GM12878 (cell line): ENCODE measurements at regions not wholly inside any gene's neighbourhood (a gene's known extent, or its start where the extent isn't known, plus 50 kb on each side); places are given as distances from the start of the nearest gene placed in this dataset.

Experiments used
- ATAC-seq: fragments of 200-7000 bp; cut with Tn5 transposase; 3 replicates; pipeline ENCODE4 v1.9.1; 2020; ENCODE audit warnings: mild to moderate bottlenecking, moderate library complexity
- BruUV-seq: library from RNA; stranded (reverse); fragments of 400-500 nt; replicated peaks from 2 replicates; lab custom pipeline; 2021; lab: Mats Ljungman, UMichigan
- CTCF ChIA-PET: fragments of 300-600 bp; sonication (Branson Sonifier 250); formaldehyde crosslinking; extraction: SDS; loops from one replicate; lab custom pipeline; 2021; ENCODE audit warnings: inconsistent platforms; lab: Yijun Ruan, JAX
- POLR2A ChIA-PET: fragments of 350-600 bp; formaldehyde crosslinking; extraction: SDS; loops from one replicate; lab custom pipeline; 2021; ENCODE audit warnings: inconsistent platforms; lab: Charles Lee
- RAD21 ChIA-PET: fragments of 300-600 bp; sonication (Branson Sonifier 250); formaldehyde crosslinking; loops from one replicate; lab custom pipeline; 2023; ENCODE audit warnings: antibody characterized with exemption; ENCODE audit not compliant: unreplicated experiment; lab: Charles Lee
- SMC1A ChIA-PET: fragments of 300-600 bp; sonication (Branson Sonifier 250); formaldehyde crosslinking; loops from one replicate; lab custom pipeline; 2023; ENCODE audit not compliant: unreplicated experiment, uncharacterized antibody; lab: Charles Lee
- DNase-seq: peaks from one replicate; pipeline ENCODE4 v3.0.0-alpha.2; 2011; ENCODE audit warnings: low read depth, low spot score
- FAIRE-seq: peaks from 3 replicates; lab custom pipeline; 2011; peaks lifted over from hg19 to GRCh38; lab: Jason Lieb, UNC
- H2AFZ ChIP-seq: 2 replicates; pipeline ENCODE4 v1.6.0; 2011; ENCODE audit warnings: low read depth, low read length, control low read depth; ENCODE audit not compliant: control insufficient read depth
- H3K27ac ChIP-seq: 2 replicates; pipeline ENCODE4 v1.5.1; 2011; ENCODE audit warnings: control low read depth; ENCODE audit not compliant: control insufficient read depth, insufficient read depth
- H3K27me3 ChIP-seq, 2 experiments: replicated peaks in 1 of 2; 2 replicates each; pipeline versions ENCODE4 v1.6.0 to v1.6.1; 2011; ENCODE audit warnings: low read length in 1 of 2; ENCODE audit not compliant: control insufficient read depth in 2 of 2, insufficient read depth in 2 of 2
- H3K36me3 ChIP-seq, 2 experiments: 2 replicates each; pipeline ENCODE4 v1.5.1; 2011; ENCODE audit warnings: low read length in 1 of 2; ENCODE audit not compliant: control insufficient read depth in 2 of 2, insufficient read depth in 2 of 2
- H3K4me1 ChIP-seq: 2 replicates; pipeline ENCODE4 v1.6.1; 2011; ENCODE audit warnings: mild to moderate bottlenecking, low read length, moderate library complexity, mixed read lengths; ENCODE audit not compliant: control insufficient read depth, insufficient read depth
- H3K4me2 ChIP-seq: 2 replicates; pipeline ENCODE4 v1.6.0; 2011; ENCODE audit warnings: control low read depth; ENCODE audit not compliant: control insufficient read depth, insufficient read depth
- H3K4me3 ChIP-seq: fragments of 200-600 bp; sonication (generic); 2 replicates; pipeline ENCODE4 v1.5.1; 2016
- H3K79me2 ChIP-seq: 2 replicates; pipeline ENCODE4 v1.6.0; 2011; ENCODE audit warnings: low read length; ENCODE audit not compliant: control insufficient read depth, insufficient read depth
- H3K9ac ChIP-seq: 2 replicates; pipeline ENCODE4 v1.8.0; 2011; ENCODE audit warnings: low read length, control low read depth, mixed read lengths; ENCODE audit not compliant: control insufficient read depth, insufficient read depth
- H3K9me3 ChIP-seq: replicated peaks from 3 replicates; pipeline ENCODE4 v1.5.1; 2011; ENCODE audit warnings: mild to moderate bottlenecking, low read length; ENCODE audit not compliant: control insufficient read depth, insufficient read depth
- H4K20me1 ChIP-seq: 2 replicates; pipeline ENCODE4 v1.6.0; 2011; ENCODE audit not compliant: control insufficient read depth, insufficient read depth
- BACH1 ChIP-seq: fragments of 450-650 bp; IDR thresholded peaks from 2 replicates; pipeline ENCODE4 v1.6.1; 2017; ENCODE audit warnings: mild to moderate bottlenecking, borderline replicate concordance
- BHLHE40 ChIP-seq, 2 experiments: fragments of 450-650 bp in 1 of 2; IDR thresholded peaks; 2 replicates each; pipeline ENCODE4 v1.6.1; 2011 to 2017; ENCODE audit warnings: low read depth in 2 of 2, borderline replicate concordance in 1 of 2, improper control_type of control experiment in 1 of 2, low read length in 1 of 2, mild to moderate bottlenecking in 1 of 2
- DPF2 ChIP-seq: fragments of 450-650 bp; IDR thresholded peaks from 2 replicates; pipeline ENCODE4 v1.6.1; 2017; ENCODE audit warnings: mild to moderate bottlenecking
- EGR1 ChIP-seq, 2 experiments: IDR thresholded peaks; 1 replicate in 1 of 2; 2 replicates in 1 of 2; pipeline ENCODE4 v1.6.1; 2011 to 2012; ENCODE audit warnings: low read depth in 2 of 2, low read length in 2 of 2, borderline replicate concordance in 1 of 2, mild to moderate bottlenecking in 1 of 2, moderate library complexity in 1 of 2
- LARP7 ChIP-seq: fragments of 450-650 bp; IDR thresholded peaks from 2 replicates; pipeline ENCODE4 v1.6.1; 2017; ENCODE audit warnings: mild to moderate bottlenecking
- MEF2B ChIP-seq: fragments of 450-650 bp; IDR thresholded peaks from 2 replicates; pipeline ENCODE4 v1.6.1; 2018; ENCODE audit warnings: mild to moderate bottlenecking, moderate library complexity; ENCODE audit not compliant: partially characterized antibody, poor library complexity, severe bottlenecking
- NFIC ChIP-seq: IDR thresholded peaks from 2 replicates; pipeline ENCODE4 v1.6.1; 2012; ENCODE audit warnings: low read depth, mild to moderate bottlenecking, inconsistent platforms, low read length, moderate library complexity
- NFYB ChIP-seq: IDR thresholded peaks from 2 replicates; pipeline ENCODE4 v1.6.1; 2011; ENCODE audit warnings: low read depth, mild to moderate bottlenecking, low read length, improper control_type of control experiment, moderate library complexity; ENCODE audit not compliant: insufficient read depth
- SMC3 ChIP-seq: IDR thresholded peaks from 2 replicates; pipeline ENCODE4 v1.6.1; 2011; ENCODE audit warnings: low read length, improper control_type of control experiment, borderline replicate concordance
- SP1 ChIP-seq: IDR thresholded peaks from one replicate; pipeline ENCODE4 v1.6.1; 2011; ENCODE audit warnings: low read depth, low read length
- ZNF622 ChIP-seq: fragments of 450-650 bp; IDR thresholded peaks from 2 replicates; pipeline ENCODE4 v1.6.1; 2017; ENCODE audit warnings: mild to moderate bottlenecking, inconsistent platforms
- WGBS: methylation state at CpG from one replicate; pipeline ENCODE4 v1.1.6; 2016; ENCODE audit warnings: low lambda C conversion rate; ENCODE audit not compliant: insufficient replicate concordance, insufficient coverage; ENCODE audit errors: missing lambda C conversion rate; 5-methylcytosine and 5-hydroxymethylcytosine counted together
- in situ Hi-C: fragments of 300-500 bp; cut with MboI; formaldehyde crosslinking; loops from 9 replicates; pipeline ENCODE4 v1.14.3; 2018; ENCODE audit warnings: mixed read lengths
- intact Hi-C: fragments of 100-400 bp; cut with micrococcal nuclease; formaldehyde crosslinking; loops from one replicate; pipeline ENCODE4 v1.14.2; 2022; ENCODE audit not compliant: unreplicated experiment
- TF ChIP-seq, protein P1 (sequence below): fragments of 450-650 bp; IDR thresholded peaks from 2 replicates; pipeline ENCODE4 v1.6.1; 2018; ENCODE audit warnings: mild to moderate bottlenecking, low read depth, moderate library complexity; ENCODE audit not compliant: partially characterized antibody

DNA sequence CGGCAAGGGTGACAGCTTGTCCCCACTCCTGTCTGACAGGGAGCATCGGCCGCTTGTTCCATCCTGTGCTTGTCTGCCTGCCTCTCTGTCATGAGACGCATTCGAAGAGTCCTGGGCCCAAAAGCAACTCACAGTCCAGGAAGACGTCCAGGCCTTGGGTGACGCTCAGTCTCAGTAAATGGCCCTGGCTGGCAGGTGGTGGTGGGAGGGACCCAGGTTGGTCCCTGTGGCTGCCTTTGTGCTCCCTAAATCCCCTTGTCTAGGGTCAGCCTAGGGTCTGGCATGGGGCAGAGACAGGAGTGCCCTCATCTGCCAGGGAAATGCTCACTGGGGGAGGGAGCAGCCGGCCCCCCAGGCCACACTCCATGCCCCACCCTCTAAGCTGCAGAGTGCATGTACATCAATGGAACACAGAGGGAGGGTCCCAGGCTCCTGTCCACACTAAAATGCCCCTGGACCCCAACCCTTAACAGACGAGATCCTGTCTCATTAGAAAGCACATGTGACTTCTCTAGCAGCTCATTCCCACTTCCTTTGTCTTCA, 295.2 kb upstream of the ZNF32 start:
- Histone ChIP-seq H3K79me2 (no peaks in the 10 kb centered on the region), H3K36me3 (no peaks in the 10 kb centered on the region), H3K9ac (no peak overlapping the region), H4K20me1 (no peaks in the 10 kb centered on the region), H3K4me1 (peaks cover 18% of the 10 kb centered on the region), H3K9me3 (no peaks in the 10 kb centered on the region), H3K4me3 (no peak overlapping the region), H3K4me2 (no peak overlapping the region), H2AFZ (no peak overlapping the region), H3K27me3 (no peaks in the 10 kb centered on the region), H3K27ac (no peak overlapping the region)
- intact Hi-C loops: no loop called here
- TF ChIP-seq BHLHE40 (IDR thresholded peaks at IDR 0.05; ENCODE audit: borderline replicate concordance in 1 of 2, low read depth in 2 of 2, low read length in 1 of 2) (no peak), SP1 (no peak), MEF2B (no peak), BACH1 (no peak), NFYB (no peak), SMC3 (no peak), LARP7 (no peak), ZNF622 (no peak), NFIC (no peak), EGR1 (IDR thresholded peaks at IDR 0.05; ENCODE audit: borderline replicate concordance in 1 of 2, low read depth in 2 of 2, low read length in 2 of 2) (no peak), DPF2 (no peak)
- TF ChIP-seq, protein P1, sequence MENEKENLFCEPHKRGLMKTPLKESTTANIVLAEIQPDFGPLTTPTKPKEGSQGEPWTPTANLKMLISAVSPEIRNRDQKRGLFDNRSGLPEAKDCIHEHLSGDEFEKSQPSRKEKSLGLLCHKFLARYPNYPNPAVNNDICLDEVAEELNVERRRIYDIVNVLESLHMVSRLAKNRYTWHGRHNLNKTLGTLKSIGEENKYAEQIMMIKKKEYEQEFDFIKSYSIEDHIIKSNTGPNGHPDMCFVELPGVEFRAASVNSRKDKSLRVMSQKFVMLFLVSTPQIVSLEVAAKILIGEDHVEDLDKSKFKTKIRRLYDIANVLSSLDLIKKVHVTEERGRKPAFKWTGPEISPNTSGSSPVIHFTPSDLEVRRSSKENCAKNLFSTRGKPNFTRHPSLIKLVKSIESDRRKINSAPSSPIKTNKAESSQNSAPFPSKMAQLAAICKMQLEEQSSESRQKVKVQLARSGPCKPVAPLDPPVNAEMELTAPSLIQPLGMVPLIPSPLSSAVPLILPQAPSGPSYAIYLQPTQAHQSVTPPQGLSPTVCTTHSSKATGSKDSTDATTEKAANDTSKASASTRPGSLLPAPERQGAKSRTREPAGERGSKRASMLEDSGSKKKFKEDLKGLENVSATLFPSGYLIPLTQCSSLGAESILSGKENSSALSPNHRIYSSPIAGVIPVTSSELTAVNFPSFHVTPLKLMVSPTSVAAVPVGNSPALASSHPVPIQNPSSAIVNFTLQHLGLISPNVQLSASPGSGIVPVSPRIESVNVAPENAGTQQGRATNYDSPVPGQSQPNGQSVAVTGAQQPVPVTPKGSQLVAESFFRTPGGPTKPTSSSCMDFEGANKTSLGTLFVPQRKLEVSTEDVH: no peak
- RAD21 ChIA-PET: no interaction called here
- CTCF ChIA-PET: no interaction called here
- in situ Hi-C loops: no loop called here
- ATAC-seq: no peak
- WGBS: 36% methylated on average over 9 of the region's 9 CpGs
- SMC1A ChIA-PET: no interaction called here
- no TSS peak for BruUV-seq
- DNase-seq: no peak
- POLR2A ChIA-PET: no interaction called here
- FAIRE-seq: no peak
